SK-N-DZ (cell line): ENCODE measurements at regions not wholly inside any gene's neighbourhood (a gene's known extent, or its start where the extent isn't known, plus 50 kb on each side); places are given as distances from the start of the nearest gene placed in this dataset.

ENCODE experiments used
- DNase-seq: peaks from one replicate; pipeline ENCODE4 v3.0.0-alpha.2; 2015; ENCODE audit warnings: low spot score

DNA sequence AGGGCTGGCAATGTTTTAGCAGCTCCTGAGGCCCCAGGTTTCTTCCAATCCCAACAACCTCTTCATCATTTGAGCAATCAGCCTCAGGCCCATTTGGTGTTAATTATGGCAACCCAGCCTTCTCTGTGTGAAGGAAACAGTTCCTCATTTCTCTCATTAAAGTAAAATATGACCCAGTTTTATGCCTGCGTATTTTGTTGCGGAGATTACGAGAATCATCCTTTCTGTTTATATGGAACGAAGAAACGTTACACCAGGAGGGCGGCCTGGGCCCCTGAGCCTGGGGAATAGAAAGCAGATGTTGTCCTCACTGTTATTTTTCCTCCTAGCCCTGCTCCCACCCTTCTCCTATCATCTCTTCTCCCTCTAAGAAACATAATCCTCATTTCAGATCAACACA is 332.2 kb upstream of the USP24 start:
- DNase-seq = no peak

DNA sequence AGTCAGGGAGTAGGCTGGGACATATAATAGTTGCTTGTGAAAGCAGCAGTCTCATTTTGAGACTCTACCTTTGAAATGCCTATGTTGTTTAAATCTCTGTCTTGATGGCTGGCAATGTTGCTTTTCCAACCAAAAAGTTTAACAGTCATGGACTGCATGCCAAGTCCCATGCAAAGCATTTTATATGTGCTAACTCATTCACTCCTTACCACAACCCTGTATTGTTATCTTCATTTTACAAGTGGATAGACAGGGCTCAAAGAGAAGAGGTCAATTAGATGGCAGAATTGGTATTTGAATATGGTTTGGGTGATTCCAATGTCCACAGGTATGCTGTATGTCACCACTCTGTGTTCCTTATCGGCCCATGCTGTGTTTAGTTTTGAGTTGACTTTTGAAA is 331.4 kb upstream of the USP24 start:
- no peak for DNase-seq

GRCh38 chr1:55544826-55545225 is 329.7 kb upstream of the USP24 start:
- no peak for DNase-seq

- DNase-seq = no peak
Measured at GRCh38 chr1:55542901-55543504, 327.8 kb upstream of the USP24 start.

DNA sequence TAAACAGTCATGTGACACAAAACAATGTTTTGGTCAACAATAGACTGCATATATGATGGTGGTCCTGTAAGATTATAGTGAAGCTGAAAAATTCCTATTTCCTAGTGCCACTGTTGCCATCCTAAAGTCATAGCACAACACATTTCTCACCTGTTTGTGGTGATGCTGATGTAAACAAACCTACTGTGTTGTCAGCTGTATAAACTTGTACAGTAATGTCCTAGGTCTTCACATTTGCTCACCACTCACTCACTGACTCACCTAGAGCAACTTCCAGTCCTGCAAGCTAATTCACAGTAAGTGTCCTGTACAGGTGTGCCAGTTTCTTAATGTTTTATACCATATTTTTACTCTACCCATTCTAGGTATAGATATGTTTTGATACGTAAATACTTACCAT is 326.1 kb upstream of the USP24 start:
- no peak for DNase-seq

DNA sequence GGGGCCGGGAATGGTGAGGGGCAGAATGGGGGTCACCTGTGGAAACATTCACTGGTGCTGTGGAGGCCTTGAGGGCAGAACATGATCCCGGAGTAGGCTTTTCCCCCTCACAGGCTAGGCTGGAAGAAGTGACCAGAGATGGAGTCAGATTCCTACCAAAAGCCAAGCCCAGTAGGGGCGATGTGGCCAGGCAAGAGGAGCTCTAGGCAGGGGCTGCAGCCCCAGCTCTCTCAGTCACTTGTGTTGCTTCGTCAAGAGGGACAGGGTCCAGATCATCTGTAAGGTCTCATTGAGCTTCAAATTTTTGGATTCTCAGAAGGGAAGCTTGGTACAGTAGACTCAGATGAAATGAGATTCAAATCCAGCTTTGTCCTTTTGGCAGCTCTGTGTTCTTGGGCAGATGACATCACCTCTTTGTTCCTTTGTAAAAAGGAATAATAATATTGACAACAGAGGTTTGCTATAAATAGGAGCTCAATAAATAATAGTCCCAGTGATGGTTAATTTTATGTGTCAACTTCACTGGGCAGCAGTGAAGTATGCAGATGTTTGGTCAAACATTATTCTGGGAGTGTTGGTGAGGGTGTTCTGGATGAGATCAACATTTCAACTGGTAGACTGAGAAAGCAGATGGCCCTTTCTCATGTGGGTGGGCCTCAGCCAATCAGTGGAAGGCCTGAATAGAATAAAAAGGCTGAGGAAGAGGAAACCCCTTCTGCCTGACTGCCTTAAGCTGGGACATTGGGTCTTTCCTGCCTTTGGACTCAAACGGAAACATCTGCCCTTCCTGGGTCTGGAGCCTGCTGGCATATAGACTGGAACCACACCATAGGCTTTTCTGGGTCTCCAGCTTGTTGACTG is 324.7 kb upstream of the USP24 start:
- no peak for DNase-seq

- DNase-seq = no peak
Measured at GRCh38 chr1:55538428-55538827, 323.3 kb upstream of the USP24 start.

DNA sequence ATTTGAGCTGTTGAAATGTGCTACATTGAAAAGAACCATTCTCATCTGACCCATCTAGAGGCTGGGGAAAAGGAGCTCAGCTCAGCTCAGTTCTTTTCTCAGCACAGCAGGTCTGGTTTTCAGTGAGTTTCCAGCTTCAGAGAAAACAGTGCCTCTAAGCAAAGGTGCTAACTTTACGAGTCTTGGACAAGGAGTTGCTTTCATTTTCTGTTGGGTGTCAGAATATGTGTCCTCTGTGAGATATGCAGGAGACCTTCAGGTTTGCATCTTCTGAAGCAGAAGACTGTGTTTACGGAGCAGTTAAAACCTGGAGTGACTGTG is 321.3 kb upstream of the USP24 start:
- DNase-seq = no peak

GRCh38 chr1:55535724-55536544 is 320.8 kb upstream of the USP24 start:
- DNase-seq = no peak

GRCh38 chr1:55534565-55535121 is 319.5 kb upstream of the USP24 start:
- no peak for DNase-seq

- DNase-seq = no peak
Measured at GRCh38 chr1:55531644-55532043, 316.5 kb upstream of the USP24 start.

DNA sequence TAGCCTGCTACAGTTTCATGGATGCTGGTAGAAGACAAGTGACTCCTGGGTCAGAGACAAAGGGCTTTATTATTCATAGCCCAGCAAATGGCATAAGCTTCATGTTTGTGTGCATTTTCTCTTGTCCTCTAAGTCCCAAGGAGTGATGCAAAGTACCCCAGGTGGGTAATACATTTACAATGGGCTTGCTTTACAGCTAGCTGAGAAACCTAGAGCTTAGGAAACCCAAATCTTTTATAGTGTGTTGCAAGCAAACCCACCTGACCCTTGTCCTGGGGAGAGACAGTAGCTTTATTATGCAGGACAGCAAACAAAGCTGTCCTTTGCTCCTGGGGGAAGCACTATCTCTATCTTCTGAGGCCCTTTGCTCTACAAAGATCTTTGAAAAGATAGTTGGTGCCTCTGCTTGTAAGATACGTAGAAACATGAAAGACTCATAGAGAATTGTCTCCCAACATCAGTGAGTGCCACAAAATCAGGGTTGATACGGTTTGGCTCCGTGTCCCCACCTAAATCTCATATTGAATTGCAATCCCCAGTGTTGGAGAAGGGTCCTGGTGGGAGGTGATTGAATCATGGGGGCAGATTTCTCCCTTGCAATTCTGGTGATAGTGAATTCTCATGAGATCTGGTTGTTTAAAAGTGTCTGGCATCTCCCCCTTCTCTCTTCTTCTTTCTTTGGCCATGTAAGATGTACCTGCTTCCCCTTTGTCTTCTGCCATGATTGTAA is 315.8 kb upstream of the USP24 start:
- no peak for DNase-seq

DNA sequence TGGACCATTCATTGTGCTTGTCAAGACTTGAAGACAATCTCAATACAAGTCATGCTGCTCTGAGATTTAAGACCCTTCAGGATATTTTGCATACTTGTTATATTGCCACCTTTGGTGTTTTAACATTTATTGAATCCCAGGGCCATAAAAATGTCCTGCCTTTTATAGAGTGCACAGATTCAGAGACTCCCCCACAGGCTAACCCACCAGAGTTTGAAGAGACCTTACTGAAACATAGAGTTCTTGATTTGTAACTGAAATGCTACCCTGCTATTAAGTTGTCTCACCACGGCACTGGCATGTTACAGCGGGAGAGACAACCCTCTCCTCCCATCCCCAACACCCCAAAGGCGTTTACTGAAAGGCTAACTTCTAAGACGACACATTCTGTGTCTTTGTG is 313.9 kb upstream of the USP24 start:
- no peak for DNase-seq

DNA sequence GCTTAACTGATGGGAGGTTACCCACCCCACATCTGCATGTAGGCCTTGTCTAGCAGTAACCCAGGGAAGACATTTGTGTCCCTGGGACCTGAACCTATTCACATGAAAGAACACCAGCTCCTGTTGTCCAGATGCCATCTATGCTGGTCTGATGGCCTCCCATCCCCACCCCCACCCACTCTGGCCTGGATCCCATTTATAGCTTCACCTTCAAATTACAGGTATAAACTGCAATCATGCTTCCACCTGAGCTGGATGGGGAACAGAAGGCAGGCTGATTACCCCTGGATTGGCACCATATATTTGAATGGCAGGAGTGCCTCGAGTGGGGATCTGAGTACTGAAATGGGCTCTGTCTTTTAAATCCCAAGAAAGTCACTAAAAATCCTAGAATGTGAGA is 312.7 kb upstream of the USP24 start:
- no peak for DNase-seq

DNA sequence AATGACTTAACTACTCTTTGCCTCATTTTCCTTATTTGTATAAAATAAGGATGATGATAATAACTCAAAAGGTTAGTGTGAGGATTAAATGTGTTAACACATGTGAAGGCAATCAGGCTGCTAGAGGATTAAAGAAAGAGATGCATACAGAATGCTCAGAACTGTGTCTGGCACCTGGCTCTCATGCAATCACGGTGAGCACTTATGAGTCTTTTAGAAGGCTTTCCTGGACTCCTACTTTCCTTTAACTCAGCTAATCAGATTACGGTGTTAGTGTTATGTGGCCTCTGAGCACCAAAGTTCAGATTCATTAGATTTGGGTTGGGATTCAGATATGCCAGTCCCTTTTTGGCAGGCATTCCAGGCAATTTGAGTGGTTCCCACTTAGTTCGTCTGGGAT is 311.6 kb upstream of the USP24 start:
- DNase-seq = no peak

GRCh38 chr1:55524006-55524405 is 308.8 kb upstream of the USP24 start:
- DNase-seq = no peak

DNA sequence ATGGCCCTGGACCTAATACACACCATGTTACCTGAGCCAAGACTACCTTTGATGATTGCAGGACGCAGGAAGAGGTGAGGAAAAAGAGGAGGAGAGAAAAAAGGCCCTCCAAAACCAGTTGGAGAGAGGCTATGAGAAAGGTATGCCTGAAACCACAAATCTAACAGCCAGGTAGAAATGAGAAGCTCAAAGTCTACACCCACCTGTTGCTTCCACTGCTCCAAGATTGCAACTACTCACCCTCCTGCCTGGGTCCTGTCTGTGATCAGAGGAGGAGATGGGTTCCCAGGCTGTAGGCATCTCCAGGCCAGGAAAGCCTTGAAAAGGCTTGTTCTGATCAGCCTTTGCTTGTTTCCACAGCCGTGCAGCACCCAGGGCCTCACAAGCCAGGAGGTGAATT is 307.8 kb upstream of the USP24 start:
- no peak for DNase-seq

DNA sequence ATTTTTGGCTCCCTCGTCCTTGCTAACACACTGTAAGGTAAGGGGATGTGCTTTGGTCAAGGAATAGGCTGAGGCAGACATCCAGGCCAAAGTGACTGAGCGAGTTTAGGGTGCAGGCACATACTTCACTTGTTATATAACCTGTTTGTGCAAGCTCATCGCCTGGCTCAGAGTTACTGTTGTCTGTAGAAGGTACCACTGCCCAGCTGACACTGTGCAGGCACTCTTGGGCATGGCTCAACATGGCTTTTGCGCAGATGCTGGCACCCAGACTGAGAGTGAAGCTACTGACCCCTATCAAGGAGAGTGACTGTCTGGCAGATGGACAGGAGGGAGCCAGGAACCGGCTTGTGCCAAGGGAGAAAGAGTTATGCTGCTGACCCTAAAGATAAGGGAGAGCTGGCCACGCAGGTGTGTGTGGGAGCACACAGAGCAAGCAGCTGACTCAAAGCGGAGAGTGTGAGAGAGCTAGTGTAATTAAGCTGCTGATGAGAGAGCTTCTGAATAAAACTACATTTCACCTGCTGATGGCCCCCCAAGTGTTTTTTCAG is 307.3 kb upstream of the USP24 start:
- DNase-seq = no peak

- DNase-seq = no peak
Measured at GRCh38 chr1:55520861-55521260, 305.7 kb upstream of the USP24 start.

DNA sequence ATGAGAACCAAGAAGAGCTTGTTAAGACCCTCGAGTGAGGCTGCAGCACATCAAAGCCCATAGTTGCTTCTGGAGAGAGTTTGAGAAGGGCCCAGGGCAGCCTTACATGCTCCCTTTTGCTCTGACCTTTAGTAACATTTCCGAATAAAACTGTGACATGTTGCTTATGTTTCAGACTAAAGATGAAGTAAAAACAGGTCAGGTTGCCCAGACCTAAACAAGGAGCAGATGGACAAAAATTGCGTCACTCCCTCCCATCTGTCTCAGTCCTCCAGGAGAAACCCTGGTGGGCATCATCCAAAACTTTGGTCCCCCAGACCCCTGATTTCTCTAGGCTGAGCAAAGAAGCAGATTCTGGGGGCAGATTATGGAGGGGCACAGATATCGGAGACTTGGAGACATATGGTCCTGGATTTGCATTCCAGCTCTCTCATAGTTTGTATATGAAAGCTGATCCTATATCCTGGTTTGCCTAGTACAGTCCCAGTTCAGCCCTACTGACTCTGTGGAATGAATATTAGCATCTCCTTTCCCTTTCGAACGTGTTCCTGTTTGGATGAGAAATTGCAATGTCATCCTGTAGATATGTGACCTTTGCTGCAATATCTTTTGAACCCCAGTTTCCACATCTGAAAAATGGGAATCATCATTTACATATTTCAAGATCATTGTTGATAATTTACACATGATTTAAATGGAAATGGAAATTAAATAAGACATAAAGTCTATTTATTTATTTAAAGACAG is 304.9 kb upstream of the USP24 start:
- DNase-seq = no peak

- no peak for DNase-seq
Measured at GRCh38 chr1:55519276-55519675, 304.1 kb upstream of the USP24 start.
